ENCODE measurements at regions not wholly inside any gene's neighbourhood (a gene's known extent, or its start where the extent isn't known, plus 50 kb on each side); places are given as distances from the start of the nearest gene placed in this dataset.

DNA sequence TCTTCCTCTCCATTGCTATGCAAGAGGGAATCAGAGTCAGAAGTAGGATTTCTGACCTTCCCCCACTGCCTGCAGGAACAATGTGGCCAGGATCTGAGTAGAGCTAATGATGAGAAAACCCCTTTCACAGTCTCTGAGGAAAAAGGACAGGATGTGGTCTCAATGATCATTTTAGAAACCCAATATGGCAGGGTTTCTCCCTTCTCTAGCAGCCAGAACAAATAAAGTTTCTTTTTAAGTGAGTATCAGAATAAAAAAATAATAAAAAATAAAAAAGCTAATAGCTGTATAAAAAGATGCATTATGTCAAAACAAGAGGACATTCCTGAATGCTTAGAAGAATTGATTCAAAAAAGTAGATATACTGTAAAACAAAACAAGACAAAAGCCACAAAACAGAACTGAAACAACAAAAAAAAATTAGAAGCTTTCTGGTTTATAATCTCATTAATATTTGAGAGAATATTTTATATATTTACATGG is 1124.9 kb upstream of the ZEB2 start:
- DNase-seq: no peak

DNA sequence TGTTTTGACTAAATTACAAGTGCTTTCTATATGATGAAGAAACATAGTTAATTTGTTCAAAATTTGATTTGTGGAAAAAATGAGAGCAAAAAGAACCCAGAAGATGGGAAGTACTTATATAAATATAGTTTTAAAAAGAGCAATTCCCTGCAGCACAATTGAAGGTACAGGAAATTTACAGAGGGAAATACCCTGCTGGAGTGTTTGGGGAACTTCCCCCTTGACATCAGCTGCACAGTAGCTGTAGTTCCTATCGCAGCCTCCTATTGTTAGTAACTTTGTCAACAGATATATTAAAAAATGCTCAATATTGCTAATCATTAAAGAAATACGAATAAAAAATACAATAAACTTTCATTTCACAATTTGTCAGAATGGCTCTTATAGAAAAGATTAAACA is 1118.8 kb upstream of the ZEB2 start:
- no peak for DNase-seq

DNA sequence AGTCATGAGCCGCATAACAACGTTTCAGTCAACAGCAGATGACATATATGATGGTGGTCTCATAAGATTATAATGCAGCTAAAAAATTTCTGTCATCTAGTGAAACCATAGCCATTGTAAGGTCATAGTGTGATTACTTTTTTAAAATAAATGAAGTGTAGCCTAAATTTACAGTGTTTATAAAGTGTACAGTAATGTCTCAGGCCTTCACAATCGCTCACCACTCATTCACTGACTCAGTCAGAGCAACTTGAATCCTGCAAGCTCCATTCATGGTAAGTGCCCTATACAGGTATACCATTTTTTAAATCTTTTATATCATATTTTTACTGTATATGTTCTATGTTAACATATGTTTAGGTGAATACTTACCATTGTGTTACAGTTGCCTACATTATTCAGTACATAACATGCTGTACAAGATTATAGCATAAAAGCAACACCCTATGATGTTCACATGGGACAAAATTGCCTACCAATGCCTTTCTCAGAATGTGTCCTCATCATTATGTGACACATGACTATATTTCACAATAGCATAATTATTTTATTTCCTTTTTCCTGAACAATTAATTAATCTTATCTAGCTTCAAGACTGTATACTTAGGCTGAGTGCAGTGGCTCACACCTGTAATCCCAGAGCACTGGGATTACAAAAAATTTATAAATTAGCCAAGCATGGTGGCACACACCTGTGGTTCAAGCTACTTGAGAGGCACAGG is 1115.9 kb upstream of the ZEB2 start:
- DNase-seq: no peak

DNA sequence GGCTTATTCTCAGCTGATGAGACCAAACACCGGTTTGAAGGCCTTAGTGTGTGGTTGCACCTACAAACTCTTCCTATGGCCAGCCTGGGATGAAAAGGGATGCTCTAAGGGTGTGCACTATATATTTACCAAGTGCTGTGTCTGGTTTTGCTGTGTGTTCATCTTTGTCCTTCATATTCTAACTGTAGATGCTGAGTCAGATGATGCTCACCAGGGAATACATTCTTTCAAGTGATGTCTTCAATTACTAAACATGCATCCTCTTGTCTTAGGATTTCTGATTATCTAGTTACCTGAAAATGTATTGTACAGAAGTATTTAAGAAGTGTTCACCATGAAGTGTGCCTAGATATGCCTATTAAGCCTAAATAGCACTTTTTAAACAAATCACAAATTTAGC is 1111.6 kb upstream of the ZEB2 start:
- no peak for DNase-seq

DNA sequence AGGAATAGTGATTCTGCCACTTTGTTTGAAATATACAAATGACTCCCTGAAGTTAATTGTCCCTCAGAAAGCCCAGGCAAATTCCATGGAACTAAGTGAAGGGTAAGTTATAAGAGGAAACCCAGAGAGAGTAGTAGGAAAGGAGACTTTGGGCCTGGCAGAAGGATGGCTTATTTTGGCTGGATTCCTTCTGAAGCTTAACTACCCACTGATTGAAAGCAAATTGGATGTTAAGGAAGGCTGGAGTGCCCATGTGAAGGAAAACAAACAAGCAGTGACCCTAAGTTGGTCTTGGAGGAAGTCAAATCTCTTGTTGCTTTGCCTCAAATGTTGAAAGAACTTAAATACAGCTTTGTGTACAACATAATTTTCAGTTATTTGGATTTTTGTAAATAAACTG is 1106.4 kb upstream of the ZEB2 start:
- DNase-seq: no peak

DNA sequence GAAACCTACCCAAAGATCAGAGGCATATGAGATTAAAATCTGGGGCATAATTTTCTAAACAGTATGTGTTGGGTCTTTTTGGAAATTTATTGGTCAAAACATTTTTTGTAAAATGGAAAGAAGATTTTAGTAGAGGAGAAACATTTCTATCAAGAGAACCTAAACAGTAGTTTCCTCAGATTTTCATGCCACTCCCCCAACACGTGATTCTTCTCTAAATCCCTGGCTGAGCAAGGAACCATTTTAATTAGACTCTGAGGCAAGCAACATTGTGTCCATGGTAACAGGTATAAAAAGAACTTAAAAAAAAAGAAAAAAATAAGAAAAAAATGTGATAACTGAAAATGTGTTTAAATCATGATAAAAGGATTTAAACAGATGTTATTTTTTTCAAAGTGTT is 1105.2 kb upstream of the ZEB2 start:
- DNase-seq: no peak

DNA sequence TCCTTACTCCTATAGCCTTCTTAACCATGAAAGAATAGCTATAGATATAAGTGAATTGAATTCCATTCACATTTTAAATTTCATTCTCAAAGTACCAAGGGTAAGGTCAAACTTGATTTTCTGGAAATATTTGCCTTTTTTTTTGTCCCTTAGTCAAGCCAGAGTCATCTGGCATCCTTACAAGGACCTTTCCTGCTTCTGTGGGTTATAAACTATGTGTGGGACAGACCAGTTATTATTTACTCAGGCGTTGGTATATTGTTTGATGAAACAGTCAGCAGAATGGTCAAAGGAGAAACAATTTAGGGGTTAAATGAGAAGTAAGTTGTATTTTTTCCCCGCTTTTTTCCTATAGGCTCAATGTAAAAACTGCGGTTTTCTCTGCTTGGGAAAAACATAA is 1103.2 kb upstream of the ZEB2 start:
- DNase-seq: no peak

DNA sequence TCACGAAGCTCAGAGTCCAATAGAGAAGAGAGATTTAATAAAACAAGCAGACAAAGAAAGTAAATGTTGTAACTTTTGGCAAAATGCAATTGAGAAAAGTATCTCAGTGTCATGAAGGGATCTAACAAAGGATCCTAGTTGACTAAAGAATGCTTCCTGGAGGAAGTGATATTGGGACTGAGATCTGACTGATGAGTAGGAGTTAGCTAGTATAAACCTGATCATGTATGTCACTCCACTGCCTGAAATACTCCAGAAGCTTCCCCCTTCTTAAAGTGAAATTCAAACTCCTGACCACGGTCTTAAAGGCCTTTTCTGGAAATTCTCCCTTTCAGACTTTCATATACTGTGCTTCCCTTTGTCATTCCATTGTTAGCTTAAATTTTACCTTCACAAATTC is 1102.4 kb upstream of the ZEB2 start:
- DNase-seq: no peak

DNA sequence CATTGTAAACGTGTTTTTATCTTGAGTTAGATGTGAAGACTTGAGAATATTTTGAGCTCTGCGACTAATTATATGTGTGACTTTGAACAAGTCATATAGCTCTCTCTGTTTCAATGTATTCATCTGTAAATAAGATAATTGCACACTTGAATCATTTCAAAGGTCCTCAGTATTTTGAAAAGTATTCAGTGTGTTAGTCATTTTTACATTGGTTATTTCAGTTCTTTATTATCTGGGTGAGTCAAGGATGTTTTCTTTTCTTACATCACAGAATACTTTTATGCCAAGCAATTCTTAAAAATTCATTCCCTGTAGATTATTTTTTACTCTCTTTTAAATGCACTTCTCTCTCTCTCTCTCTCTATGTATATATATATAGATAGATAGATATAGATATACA is 1098.0 kb upstream of the ZEB2 start:
- DNase-seq: no peak

DNA sequence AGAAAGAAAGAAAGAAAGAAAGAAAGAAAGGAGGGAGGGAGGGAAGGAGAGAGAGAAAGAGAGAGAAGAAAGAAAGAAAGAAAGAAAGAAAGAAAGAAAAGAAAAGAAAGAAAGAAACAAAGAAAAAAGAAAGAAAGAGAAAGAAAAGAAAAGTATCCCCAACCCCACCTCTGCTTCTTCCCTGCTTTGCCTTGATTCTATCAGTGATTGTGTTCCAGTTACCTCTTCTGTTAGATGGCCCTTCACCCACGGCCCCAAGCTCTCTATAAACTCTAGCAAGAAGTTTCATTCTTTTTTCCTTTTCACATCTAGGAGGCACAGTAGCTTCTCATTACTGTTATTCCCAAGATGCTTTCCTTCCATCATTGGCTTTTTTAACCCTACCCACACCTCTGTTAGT is 1097.5 kb upstream of the ZEB2 start:
- DNase-seq: no peak

DNA sequence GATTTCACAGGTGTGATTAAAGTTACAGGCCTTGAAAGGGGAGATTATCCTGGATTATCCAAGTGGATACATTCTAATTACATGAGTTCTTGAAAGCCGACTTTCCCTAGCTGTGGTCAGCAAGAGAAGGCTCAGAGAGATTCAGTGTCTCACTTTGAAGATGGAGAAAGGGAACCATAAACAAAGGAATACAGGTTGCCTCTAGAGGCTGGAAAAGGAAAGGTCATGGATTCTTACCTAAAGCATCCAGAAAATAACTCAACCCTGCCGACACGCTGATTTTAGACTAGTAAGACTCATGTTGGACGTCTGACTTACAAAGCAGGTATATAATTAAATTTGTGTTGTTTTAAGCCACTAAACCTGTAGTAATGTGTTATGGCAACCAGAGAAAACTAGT is 1095.7 kb upstream of the ZEB2 start:
- DNase-seq: no peak

DNA sequence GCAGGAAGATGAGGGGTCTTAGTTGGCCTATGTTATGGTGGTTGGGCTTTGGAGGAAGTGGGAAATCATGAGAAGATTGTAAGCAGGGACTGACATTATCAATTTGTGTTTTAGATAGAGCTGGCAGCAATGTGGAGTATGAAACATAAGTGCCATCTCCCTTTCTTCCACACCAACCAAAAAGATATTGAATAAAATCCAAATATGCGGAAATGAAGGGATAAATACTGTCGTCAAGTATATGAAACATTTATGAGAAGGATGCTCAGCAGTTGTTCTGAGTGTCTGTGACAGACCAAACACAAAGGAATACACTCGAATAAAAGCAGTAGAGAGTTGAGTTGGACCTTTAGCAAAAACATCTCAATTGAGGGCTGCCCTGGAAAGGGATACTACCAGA is 1090.0 kb upstream of the ZEB2 start:
- no peak for DNase-seq

DNA sequence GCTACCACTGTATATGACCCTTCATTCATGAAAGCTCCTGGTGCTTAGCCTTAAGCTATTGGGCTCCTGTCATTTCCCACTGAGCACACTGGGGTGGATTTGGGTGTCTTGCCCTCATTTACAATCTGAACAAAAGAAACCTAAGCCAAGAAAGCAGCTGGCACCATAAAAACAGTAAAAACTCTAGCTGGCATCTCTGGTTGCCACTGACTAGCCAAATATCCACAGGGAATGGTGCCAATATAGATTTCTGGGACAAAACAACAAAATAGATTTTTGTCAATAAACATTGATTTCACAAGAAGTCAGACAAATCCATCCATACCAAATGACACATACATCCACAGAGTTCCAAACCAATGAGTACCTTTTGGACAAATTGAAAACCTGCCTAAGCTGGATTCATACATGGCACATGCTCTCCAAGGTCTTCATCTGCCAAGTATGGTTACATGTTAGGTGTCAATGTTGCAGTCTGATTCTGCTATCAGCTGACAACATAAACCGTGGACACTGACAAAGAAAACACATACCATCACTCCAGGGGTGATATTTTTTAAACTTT is 1081.5 kb upstream of the ZEB2 start:
- DNase-seq: no peak

DNA sequence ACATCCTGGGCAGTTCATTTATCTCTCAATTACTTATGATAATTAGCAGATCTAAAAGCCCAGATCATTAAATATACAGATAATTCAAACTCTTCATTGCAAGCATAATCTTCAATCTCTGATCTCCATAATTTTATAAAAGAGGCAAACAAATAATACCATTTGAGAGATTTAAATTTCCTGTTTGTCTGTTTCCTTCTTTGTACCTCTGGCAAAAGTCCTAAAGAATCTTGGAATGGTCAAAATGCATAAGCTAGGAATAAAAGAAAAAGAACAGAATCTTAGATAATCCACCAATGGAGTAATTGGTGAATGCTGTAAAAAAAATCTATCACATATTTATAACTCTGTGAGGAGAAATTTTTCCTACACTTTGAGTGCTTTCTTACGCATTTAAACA is 1080.9 kb upstream of the ZEB2 start:
- DNase-seq: no peak

DNA sequence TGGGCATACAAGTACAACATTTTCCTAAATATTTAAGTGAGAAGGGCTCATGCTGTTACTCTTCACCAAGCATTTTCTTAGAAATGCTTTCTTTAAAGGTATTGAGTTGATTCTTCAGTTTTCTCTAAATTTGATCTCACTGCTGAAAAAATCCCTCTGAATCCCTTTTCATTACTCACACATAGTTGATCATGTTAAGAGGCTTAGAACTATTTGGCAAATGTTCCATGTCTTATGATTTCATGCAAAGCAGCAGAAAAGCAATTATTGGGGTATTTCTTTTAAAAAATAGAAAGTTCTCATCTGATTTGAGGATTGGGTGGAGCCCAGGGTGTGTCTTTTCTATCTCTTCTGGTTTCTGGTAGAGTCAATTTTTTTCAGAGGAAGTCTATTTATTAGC is 1079.8 kb upstream of the ZEB2 start:
- no peak for DNase-seq

DNA sequence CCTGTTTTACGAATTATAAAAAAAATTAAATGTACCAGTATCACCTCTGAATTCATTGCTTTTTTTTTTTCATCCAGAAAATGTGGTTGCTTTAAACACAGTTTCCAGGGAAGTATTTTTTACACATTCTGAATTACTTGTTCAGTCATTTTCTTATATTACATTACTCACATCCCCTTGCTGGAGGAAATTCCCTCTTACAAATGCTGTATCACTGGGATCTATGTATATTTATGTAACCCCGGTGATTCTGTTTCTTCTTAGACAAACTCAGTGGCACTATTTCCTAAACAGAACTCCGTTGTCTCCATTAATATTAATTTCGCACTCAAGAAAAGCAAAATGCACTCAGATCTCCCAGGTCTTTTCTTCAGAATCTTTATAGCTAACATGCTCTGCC is 1078.5 kb upstream of the ZEB2 start:
- DNase-seq: no peak

DNA sequence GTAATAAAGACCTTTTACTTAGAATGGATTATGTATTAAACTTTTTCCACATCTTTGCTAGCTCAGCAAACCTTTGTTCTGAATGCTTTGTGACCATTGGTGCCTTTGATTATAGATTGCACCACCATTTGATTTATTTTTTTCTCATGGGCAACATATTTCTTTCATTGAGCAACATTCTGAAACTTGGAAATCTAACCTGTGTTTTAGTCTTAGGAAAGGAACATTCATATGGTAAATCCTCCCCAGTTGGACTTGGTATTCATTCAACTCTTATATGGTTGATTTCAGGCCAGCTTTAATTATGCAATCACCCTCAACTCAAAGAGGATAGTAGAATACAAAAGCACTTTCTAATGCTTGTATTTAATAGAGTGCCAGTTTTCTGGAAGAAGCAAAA is 1077.9 kb upstream of the ZEB2 start:
- DNase-seq: no peak

DNA sequence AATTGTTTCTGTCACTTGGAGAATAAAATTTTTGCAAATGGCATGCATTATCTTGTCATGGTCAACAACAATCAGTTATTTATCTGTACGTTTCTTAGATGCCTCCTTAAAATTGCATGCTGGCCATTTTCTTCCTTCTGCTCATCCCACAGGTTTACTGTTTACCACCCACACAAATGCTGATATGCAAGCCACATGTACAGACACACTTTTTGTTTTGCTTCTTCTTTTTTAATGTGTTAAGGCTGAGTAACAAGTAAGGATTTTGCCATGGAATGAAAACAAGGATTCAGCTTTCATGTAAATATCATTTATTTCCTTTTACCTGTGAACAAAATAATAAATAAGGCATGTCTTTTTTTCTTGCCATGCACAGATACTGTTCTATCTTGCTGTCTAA is 1077.1 kb upstream of the ZEB2 start:
- DNase-seq: no peak

DNA sequence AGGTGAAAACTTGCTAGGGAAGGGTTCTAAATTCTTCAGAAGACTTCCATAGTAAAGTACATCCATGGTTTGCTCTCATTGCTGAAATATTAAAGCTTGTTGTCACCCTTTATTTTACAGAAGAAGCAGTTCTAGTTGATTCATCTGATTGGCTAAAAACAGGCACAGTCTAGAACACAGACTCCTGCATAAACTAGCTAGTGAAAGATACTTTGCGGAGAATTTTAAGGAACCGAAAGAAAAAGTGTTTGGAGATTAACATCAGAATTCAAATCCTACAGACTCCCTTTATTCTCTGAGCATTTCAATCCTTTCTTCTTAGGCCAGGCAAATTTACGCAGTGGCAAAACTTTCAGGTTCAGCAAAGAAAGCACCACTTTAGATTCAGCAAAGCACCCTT is 1076.5 kb upstream of the ZEB2 start:
- peak; percentile 46 for DNase-seq

DNA sequence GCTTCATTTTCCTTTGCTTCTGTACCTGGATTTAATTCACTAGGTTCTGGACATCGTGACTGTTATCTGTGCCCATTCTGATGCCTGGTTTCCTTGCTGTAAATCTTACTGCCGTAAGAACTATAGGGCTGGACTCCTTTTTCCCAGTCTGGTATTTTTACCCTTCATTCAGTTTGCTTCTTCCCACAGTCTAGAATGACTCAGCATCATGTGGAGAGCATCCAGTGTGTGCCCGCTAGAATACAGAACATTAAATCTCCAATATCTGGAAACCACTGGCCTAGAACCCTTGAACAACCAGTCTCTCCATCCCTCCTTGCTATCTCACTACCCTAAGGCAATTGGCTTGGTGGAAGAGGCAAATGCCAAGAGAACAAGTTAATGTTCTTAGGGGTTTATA is 1075.4 kb upstream of the ZEB2 start:
- no peak for DNase-seq

DNA sequence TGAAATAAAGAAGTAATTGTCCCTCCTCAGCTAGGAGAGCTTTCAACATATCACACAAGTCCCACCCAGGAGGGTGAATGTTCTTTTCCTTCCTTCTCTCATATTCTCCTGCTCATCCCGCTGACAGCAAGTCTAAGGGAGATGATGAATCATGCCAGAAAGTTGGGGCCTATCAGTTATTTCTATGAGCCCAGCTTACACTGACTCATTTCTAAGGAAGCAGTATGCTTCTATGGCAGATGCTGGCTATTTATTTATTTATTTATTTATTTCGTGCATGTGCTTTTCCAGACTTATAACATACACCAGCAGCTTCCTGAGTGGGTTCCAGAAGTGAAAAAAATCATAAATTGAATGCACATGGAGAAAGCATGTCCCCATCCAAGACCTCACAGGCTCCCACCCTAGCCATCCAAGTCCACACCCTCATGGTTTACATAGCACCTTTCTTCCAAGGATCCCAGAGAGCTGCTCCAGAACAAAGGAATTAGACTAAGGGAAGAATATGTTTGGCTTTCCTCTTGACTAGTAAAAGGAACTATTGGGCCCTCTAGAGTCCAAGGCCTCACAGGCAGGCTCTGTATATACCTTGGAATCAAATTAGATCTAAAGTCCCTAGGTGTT is 1074.2 kb upstream of the ZEB2 start:
- no peak for DNase-seq

DNA sequence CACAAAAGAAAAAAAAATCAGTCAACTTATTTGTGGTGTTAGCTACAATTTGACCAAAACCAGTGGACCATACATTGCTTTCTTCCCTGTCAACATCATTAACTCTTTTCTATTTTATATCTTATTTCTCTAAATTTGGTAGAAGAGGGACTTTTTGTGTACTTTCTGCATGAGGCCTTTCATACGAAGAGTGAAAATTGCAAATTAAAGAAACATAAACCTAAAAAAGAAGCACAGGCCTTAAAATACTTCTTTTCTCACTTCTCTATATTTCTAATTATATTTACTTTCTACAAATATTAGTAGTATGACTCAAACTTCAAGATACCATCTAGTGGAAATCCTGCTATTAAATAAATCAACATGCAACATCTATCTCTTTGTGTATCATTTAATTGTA is 1073.4 kb upstream of the ZEB2 start:
- no peak for DNase-seq

DNA sequence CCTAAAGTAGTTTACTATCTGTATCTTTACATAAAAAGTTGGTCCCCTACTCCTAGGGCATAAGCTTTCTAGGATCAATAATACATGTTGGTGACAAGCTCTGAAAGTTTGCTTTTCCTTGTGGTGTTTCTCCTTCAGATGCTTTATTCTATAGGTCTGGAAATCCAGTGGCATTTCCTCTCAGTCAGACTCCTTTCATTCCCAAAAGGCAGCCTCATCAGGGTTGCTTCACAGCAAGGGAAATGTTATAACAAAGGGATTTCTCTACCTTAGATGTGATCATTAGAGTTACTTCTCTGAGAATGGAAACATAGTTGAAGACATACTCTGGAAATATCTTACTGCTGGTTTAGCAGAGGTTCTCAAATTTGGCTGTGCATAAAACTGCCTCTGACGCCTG is 1072.4 kb upstream of the ZEB2 start:
- no peak for DNase-seq

DNA sequence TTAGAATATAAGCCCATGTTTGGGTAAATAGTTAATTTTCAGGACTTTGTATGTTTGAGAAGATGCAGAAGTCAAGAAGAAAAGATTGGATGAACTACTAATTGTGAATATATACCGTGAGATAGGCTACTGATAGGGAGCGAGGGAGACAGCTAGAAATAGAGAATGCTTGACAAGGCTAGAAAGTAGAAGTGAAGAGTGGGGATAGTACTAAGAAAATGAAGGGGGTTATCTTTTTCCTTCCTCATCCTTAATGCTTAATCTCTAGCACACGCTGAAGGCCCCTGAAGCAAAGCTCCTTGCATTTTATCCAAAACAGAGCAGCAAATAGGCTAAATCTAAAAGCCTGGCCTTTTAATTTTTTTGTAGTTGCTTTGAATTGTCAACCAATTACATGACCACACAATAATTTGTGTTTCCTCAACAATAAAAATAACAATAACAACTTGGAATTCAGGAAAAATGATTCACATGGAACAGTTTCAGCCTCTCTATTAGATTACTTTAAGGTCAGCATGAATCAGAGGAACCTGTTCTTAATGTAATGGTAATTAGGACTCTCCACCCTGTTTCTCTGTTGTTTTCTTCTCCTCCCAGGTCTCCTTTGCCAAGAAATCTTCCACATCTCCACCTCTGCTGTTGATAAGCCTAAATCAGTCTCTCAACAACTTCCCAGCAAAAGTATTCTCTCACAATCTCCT is 1071.3 kb upstream of the ZEB2 start:
- no peak for DNase-seq
